Stromal cell of bone marrow (primary cell): ENCODE measurements at regions not wholly inside any gene's neighbourhood (a gene's known extent, or its start where the extent isn't known, plus 50 kb on each side); places are given as distances from the start of the nearest gene placed in this dataset.

Experiments
- DNase-seq: peaks from one replicate; pipeline ENCODE4 v3.0.0-alpha.2; 2012; ENCODE audit warnings: low read depth

DNA sequence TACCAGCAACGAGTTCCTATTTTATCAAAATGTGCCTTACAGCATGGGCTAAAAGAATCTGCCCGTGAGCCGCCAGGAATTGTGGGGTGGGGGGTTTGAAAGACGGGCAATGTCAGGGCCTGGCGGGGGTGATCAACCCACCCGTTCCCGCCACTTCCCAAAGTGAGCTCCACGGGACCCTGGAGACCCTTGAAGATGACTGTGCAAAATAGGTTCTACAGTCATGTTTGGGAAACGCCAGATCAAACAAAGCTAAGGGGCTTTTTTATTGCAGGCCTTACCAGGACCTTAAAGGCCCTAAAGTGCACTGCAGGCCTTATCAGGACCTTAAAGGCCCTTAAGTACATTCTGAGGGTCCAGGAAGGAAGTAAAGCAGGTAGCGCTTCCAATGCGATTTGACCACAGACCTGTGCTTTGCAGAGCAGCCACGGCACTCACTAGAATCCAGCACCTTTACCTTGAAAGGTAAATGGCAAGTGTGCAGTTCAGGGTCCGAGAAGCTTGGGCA, 404.1 kb downstream of the SHANK2 start:
- DNase-seq: no peak

DNA sequence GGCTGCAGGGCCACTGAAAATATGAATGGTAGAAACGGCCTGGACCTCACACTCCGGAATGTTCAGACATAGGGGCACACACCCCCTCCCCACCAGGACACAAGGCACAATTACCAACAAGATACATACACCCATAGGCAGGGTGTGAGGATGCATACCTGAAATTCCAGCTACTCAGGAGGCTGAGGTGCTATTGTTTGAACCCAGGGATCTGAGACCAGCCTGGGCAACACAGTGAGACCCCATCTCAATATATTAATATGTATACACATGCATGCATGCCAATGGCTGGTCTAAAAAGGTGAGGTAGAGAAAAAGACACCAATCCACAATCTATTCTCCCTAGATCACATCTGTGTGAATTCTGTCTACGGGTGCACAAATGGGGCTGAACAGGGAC, 403.3 kb downstream of the SHANK2 start:
- no peak for DNase-seq

DNA sequence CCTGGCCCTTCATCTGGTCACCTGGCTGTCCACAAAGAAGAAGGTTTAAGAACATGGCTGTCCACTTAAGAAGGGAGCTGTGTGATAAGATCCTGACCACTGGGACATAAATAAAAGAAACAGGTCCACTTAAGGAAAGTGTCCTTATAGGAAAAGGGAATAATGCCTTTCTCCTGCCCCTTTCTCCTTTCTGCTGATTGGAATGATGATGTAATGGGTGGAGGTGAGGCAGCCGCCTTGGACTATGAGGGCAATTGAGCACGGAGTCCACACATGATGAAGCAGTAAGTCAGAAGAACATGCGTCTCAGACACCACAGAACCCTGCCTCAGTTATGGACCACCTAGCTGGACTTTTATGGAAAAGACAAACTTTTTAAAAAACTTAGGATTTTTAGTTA, 401.1 kb downstream of the SHANK2 start:
- no peak for DNase-seq

DNA sequence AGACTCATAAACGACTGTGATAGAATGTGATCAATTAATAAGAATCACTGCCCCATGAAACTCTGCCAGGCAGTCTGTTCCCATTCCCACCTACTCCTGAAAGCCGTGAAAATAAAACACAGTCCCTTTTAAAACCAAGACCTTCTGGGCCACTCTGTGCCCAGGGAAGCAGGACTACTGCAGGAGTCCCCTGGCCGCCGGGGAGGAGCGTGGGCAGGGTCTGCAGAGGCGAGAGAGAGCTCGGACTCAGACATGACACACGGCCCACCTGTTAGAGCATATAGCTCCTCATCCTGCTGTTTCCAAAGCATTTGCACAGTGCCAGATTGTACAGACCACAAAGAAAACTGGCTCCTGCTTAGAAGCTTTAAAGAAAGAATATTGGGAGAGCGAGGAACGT, 400.5 kb downstream of the SHANK2 start:
- DNase-seq: no peak

DNA sequence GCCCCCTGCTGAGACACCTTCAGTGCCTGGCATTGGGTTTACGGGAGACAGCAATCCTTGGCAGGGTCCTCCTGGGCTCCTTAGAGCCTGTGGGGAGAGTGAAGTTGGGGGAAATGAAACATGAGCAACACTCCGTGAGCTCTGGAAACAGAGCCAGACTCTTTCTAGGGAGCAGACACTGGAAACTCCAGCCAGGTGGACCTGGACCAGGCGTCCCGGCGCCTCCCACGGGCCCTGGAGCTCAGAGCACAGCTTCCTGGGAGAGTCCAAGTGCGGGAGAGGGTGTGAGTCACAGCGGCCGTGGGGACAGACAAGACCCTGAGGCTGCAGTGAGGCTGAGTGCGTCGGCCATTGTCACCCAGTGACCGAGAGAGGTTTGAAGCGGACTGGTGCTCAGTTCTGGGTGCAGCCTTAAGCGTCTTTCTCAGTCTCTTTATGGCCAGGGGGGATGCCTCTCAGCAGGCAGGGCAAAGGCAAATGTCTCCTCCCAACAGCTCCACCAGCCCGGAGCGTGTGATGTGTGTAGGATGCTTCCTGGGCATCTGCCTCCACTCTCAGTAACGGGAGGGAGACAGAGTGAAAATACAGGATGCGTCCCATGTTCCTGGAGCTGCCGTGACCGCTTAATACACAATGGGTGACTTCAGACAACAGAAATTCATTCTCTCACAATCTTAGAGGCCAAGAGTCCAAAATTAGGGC, 399.2 kb downstream of the SHANK2 start:
- DNase-seq: no peak

DNA sequence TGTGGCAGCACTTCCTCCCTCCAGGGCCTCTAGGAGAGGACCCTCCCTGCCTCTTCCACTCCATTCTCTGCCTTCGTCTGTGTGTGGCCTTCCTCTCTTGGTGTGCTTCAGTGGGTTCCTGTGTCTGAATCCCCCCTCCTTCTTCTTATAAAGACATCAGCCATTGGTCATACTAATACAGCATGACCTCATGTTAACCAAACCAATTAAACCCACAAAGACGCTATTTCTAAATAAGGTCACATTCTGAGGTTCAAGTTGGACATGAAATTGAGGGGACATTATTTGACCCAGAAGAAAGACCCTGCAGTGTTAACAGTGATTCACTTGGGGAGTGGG, 398.6 kb downstream of the SHANK2 start:
- DNase-seq: no peak

DNA sequence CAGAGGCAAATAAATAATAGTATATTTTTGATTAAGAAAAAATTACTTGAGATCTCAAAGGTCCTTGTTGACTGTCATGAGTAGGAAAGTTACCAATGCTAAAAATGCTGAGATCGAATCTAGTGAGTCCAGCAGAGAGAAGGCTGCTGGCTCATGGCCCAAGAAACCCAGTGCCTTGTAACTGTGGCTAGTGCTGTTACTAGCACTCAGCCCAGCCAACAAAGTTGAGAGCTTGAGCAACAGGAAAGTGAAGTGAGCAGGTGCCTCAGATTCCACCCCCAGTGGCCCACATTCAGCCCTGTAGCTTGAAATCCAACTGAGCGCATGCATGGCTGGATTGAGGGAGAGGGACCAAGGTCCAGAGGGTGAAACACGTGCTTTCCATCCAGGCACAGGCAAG, 398.2 kb downstream of the SHANK2 start:
- DNase-seq: no peak

DNA sequence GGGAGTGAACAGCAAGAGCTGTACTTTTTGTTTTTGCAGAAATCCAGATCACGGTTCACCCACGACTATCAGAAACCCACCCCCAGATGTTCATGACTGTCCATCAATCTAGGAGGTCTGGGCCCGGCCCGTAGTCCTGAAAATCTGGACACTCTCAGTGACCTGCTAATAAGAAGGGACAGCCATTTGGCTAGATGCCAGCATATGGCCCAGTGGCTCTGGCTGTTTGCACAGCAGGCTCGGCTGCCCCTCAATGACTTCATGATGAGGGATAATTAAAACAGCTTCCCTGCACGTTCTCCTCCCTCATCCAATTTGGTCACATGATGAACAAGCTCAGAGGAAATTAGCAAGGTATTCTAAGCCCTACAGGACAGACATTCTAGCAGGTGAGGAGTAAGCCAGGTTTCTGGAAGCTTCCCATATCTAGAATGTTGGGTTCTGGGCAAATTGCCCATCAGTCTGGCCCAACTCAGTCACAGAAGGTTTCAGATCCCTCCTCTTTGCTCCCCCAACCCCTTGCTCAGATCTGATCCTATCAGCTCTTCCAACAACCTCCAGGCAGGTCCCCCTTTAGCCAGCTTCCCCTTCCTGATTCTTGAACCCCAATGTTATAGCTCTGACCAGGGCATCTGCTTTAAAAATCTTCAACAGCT, 397.3 kb downstream of the SHANK2 start:
- no peak for DNase-seq

DNA sequence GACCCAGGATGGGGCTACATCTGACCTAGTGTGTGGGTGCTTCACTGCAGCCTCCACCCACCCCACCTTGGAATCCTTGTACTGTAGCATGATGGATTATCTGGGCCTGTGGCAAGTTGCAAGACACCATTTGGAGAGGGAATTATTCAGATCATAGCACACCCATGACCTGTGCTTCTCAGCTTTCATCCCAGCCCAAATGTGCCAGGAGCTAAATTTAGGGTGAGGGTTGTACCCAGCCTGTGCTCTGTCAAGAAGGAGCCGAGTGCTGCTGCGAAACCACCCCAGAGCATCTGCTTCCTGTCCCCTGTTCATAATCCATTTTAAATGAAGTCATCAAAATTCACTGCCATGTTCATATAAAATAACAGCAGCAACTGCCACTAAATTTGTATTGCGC, 394.5 kb downstream of the SHANK2 start:
- no peak for DNase-seq

DNA sequence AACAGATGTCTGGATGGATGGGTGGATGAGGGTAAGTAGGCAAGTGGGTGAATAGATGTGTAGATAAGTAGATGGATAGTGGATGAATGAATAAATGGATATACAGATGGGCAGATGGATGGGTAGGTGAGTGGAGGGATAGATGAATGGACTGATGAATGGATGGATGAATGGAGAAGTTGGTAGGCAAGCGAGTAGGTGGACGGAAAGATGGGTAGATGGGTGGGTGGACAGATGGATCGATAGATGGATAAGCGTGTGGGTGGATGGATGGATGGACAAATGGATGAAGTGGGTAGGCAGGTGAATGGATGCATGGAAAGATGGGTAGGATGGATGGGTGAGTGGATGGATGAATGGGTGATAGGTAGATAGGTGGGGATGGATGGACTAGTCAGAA, 393.2 kb downstream of the SHANK2 start:
- no peak for DNase-seq

DNA sequence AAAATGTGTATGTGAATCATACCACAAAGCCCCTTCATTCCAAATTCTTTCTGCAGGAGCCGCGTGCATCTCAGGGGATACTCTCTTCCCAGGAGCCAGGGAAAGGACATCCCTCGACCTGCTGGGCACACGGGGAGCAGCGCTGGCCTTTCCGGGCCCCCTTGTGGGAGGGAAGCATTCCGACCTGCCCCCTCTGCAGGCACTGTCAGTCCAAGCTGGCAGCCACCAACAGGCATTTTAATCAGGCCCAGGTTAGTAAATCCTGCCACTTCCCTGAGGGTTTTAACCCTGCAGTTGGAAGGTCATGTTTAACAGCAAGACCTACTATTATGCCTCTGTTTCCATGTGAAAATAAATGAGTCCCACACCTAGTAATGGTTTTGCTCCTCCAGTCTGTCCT, 391.5 kb downstream of the SHANK2 start:
- DNase-seq: no peak

DNA sequence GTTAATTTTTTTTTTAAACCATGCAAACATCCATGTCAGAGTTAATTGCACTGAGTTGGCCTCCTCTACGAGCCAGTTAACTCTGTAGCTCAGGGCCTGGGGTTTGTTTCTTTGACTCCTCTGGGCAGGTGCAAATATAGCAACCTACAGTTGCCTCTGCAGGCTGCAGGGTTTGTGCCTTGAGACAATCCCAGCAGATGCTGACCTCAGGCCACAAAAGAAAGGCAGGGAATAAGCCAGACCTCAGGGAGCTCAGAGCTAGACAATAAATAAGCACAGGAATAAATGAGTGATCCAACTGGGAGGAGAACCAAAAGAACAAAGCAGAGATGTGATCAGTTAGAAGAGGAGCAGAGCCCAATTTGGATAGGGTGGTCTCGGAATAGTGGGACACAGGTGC, 390.8 kb downstream of the SHANK2 start:
- no peak for DNase-seq

DNA sequence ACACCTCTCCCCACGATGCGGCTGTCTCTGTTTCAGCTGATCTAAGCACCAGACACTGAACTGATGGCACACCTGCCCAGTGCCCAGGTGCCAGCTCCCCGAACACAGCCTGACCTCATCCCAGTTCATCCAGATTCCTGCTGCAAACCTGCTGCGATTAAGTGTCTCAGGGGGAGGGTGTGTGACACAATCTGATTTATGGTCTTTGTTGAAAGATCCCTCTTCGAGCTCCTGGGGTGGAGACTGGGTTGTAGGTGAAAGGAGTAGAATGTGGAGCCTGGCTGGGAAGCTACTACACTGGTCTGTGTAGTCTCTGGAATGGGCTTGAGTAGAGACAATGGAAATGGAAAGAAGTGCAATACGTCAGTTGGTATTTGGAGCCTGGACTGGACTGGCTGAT, 390.3 kb downstream of the SHANK2 start:
- no peak for DNase-seq

DNA sequence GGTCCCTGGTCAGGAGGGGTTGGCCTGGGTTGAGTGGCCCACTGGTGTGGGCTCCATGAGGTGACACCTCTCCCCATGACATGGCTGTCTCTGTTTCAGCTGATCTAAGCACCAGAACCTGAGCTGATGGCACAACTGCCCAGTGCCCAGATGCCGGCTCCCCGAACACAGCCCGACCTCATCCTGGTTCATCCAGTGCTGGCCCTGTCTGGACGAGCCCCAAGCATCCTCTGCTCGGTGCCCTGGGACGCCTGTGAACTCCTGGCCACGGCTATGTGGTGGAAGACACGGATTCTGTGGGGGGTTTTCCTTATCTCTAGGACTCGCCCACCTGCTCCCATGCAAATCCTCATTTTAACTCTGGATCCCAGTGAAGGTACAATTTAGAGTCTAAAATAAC, 389.2 kb downstream of the SHANK2 start:
- DNase-seq: no peak

DNA sequence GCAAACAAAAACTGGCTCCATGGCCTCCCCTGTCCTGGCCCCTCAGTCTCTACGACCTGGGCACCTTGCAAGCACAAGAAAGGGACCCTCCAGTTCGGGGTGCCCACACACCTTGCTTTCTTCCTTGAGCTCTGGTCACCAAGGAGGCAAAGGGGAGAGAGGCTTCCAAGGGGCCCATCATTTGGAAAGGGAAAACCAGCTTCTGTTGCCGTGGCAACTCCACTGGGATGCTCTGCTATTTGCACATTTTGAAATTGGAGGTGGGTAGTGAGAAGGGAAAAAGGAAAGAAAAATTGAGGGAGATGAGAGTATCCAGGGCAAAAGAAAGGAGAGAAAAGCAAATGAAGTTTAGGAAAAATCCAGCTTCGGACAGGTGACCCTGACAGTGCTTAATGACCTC, 388.4 kb downstream of the SHANK2 start:
- DNase-seq: no peak

DNA sequence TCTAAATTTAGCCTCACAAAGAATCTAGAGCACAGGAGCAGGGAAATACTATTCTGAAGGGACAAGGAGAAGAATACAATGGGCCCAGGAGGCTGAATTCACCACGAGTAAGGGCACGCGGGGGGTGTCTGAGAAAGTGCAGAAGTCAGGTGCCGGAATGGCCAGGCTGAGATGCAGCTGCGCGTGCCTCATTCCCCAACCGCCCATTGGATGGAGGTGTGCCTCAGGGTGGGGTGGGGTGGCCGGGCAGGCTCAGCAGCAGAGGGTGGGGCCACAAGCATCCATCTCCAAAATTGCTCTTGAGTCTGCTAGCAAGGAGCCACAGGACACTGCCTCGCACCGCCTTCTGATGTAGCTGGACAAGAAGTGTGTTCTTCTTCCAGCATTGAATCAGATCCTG, 387.0 kb downstream of the SHANK2 start:
- DNase-seq: no peak

DNA sequence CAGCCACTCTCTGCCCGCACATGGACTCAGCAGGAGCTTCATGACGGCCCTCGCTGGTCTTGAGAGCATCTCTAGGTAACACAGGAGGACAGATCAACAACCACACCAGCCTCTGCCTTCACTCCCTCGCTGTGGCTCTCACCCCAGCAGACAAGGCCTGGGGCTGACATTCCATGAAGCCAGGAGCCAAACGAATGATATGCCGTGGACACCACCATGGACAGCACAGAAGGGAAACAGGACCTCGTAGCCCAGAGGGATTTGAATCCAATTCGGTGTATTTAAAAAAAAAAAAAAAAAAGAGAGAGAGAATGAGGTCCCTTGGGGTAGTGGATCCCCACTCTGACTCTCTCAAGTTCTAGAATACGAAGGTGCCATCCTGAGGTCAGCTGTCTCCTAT, 385.5 kb downstream of the SHANK2 start:
- no peak for DNase-seq

DNA sequence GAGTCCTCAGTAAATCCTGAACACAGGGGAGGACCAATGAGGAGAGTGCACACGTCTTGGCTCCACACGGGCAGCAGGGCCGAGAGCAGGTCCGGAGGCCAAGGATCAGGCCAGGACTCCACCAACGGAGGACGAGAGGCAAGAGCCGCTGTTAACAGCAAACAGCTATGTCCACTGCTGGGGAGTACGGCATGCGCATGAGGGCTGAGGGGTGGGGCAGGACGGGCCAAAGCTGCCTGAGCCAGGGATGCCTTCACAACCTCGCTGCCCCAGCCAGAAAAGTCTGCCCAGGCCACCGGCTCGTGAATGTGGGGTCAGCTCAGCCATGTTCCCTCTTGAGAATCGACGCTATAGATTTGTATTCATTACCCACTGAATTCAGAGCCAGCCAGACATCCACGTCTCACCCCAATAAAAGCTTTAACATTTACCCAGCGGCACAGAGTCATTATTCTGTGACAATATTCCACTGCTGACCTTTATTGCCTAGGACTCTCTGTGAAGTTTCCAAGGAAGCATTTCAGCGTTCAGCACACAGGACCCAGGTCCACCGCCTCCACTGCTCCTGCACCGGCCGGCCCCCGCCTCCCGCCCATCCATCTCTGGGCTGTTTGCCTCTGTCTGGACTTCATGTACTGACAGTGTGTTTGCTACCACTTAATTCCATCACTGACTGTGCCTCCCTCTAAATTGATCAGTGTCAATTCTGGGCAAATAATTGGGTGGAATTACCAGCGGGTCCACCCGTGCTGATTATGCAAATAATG, 384.9 kb downstream of the SHANK2 start:
- no peak for DNase-seq

DNA sequence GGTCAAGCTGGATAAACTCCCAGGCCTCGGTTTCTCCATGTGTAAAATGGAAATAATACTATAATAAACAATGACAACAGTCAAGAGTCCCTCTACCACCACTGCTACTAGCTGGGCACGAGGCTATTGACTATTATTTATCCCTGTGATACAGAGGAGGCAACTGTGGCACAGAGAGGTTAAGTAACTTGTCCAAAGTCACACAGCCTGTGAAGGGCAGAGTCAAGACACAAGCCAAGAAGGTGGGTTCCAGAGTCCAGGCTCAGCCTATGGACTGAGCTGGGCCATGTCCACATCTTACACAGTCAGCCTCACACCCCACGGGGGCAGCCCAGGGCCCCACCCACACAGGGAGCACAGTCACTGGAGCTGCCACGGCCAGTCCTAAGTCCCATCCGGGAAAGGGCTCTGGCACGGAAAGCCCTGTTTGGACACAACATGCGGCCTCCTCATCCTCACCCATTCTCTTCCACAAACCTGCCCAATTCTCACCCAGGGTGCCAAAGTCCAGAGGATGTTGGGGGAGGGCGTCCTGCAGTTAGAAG, 384.0 kb downstream of the SHANK2 start:
- no peak for DNase-seq

DNA sequence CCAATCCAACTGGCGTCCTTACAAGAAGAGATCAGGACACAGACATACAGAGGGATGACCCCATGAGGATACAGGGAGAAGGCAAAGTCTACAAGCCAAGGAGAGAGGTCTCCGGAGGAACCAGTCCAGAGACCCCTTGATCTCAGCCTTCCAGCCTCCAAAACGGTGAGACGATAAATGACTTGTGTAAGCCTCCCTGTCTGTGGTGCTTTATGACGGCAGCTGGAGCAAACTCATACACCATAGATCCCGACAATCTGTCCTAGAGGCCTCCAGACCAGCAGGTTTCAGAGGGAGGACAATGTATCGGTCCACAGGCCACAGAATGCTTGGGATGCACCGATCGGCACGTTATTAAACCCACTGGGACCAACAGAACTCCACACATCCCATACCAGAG, 383.3 kb downstream of the SHANK2 start:
- DNase-seq: no peak

DNA sequence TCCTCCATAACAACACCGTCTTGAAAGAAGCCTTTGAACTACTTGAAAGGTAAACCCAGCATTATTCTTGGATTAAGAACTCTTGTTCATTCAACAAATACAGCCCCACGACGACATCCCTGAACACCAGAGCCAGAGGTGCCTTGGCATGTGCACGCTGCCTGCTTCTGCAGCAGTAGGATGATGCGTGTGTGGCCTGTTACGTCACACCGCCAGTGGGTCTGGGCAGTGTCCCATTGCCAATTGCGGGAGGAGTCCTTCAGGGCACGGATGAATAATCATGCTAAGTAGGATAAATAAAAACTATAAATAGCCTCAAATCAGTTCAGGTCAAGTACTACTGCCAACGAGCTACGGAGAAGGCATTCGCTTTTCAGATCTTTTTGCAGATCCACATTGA, 380.5 kb downstream of the SHANK2 start:
- no peak for DNase-seq

DNA sequence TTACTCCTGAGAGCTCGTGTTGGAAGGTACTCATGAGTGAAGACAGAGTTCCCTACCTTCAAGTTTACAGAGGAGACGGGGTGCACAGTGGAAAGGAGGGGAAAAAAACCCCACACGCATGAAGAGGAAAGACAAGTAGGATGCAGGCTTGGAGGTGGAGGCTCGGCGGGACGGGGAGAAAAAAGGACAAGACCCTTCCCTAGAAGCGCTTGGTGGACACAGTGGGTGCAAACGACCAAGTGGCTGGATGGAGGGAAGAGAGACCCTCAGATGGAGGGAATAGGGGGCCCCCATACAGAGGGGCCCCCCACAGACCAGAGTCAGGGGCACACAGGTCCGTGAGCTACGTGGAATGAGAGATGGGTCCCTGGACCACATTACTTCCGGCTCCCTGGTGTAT, 380.1 kb downstream of the SHANK2 start:
- DNase-seq: no peak
